Breast epithelium (tissue), 3 donors: ENCODE measurements at regions not wholly inside any gene's neighbourhood (a gene's known extent, or its start where the extent isn't known, plus 50 kb on each side); places are given as distances from the start of the nearest gene placed in this dataset.
"Not testable (repeated sequence)": the region's sequence is repeated elsewhere in the genome, so short reads cannot be mapped to it uniquely, and the experiment has no call there.

Experiments used
- POLR2A ChIP-seq: fragments of 450-650 bp; IDR thresholded peaks from one replicate; pipeline ENCODE4 v1.6.1; 2016; ENCODE audit warnings: antibody characterized with exemption, mild to moderate bottlenecking, moderate library complexity
- POLR2AphosphoS5 ChIP-seq, 3 donors: sonication (generic); formaldehyde crosslinking; IDR thresholded peaks; one replicate each; pipeline ENCODE4 v1.6.1; 2017; ENCODE audit warnings: antibody characterized with exemption in 3 of 3
- TF ChIP-seq, protein P1 (sequence below), 3 donors: fragments of 450-650 bp; IDR thresholded peaks; one replicate each; pipeline ENCODE4 v1.5.1; 2016 to 2017; ENCODE audit warnings: antibody characterized with exemption in 3 of 3, mild to moderate bottlenecking in 3 of 3, moderate library complexity in 3 of 3

DNA sequence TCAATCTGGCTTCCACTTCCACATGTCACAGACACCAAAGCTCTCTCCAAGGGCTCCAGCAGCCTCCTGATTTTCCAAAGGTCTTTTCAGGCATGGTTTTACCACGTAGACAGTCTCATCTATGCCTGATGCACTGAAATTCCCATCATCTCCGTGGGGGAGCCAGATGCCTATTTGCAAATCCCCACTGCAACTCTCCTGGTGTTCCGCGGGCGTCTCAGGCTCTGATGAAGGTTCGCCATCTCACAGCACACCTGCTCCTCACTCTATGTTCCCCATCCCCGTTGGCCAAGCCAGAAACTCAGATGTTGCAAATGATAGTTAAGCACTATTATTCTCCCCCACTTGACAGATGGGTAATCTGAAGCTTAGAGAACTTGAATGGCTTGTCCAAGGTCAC, 929.4 kb downstream of the SPATA31A6 start:
- TF ChIP-seq, protein P1, sequence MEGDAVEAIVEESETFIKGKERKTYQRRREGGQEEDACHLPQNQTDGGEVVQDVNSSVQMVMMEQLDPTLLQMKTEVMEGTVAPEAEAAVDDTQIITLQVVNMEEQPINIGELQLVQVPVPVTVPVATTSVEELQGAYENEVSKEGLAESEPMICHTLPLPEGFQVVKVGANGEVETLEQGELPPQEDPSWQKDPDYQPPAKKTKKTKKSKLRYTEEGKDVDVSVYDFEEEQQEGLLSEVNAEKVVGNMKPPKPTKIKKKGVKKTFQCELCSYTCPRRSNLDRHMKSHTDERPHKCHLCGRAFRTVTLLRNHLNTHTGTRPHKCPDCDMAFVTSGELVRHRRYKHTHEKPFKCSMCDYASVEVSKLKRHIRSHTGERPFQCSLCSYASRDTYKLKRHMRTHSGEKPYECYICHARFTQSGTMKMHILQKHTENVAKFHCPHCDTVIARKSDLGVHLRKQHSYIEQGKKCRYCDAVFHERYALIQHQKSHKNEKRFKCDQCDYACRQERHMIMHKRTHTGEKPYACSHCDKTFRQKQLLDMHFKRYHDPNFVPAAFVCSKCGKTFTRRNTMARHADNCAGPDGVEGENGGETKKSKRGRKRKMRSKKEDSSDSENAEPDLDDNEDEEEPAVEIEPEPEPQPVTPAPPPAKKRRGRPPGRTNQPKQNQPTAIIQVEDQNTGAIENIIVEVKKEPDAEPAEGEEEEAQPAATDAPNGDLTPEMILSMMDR (IDR thresholded peaks at IDR 0.05), result not testable (repeated sequence)
- TF ChIP-seq POLR2AphosphoS5 (IDR thresholded peaks at IDR 0.05); POLR2A: not testable (repeated sequence)
